OCI-LY7 (cell line): ENCODE measurements at regions not wholly inside any gene's neighbourhood (a gene's known extent, or its start where the extent isn't known, plus 50 kb on each side); places are given as distances from the start of the nearest gene placed in this dataset.

Experiments
- BruUV-seq: library from RNA; stranded (reverse); fragments of 400-500 nt; replicated peaks from 2 replicates; lab custom pipeline; 2021; lab: Mats Ljungman, UMichigan
- CTCF ChIA-PET: fragments of 300-600 bp; sonication (Branson Sonifier 250); formaldehyde crosslinking; loops from one replicate; lab custom pipeline; 2022; ENCODE audit warnings: antibody characterized with exemption; ENCODE audit not compliant: unreplicated experiment; lab: Charles Lee
- POLR2A ChIA-PET: fragments of 300-600 bp; sonication (Branson Sonifier 250); formaldehyde crosslinking; loops from one replicate; lab custom pipeline; 2022; ENCODE audit warnings: antibody characterized with exemption; lab: Charles Lee
- DNase-seq: peaks from one replicate; pipeline ENCODE4 v3.0.0-alpha.2; 2015; ENCODE audit warnings: low spot score
- H2AFZ ChIP-seq: fragments of 200-600 bp; sonication (generic), shearing (Covaris generic); 2 replicates; pipeline ENCODE4 v1.6.1; 2014; ENCODE audit warnings: mild to moderate bottlenecking, antibody characterized with exemption, low read length, moderate library complexity
- H3K27ac ChIP-seq: fragments of 200-600 bp; sonication (generic); 2 replicates; pipeline ENCODE4 v1.5.1; 2014; ENCODE audit warnings: mixed run types, low read depth, mild to moderate bottlenecking, moderate library complexity, low read length, inconsistent platforms; ENCODE audit not compliant: poor library complexity, severe bottlenecking
- H3K36me3 ChIP-seq: fragments of 200-600 bp; sonication (generic); 2 replicates; pipeline ENCODE4 v1.6.1; 2014; ENCODE audit warnings: mild to moderate bottlenecking, antibody characterized with exemption, low read length, moderate library complexity, mixed read lengths; ENCODE audit not compliant: insufficient read depth
- H3K4me1 ChIP-seq: fragments of 200-600 bp; sonication (generic); 2 replicates; pipeline ENCODE4 v1.5.1; 2014; ENCODE audit warnings: mild to moderate bottlenecking, low read length; ENCODE audit not compliant: insufficient read depth, poor library complexity, severe bottlenecking
- H3K4me2 ChIP-seq: fragments of 200-600 bp; sonication (generic); 2 replicates; pipeline ENCODE4 v1.6.1; 2014; ENCODE audit warnings: mild to moderate bottlenecking, low read length
- H3K4me3 ChIP-seq: fragments of 200-600 bp; sonication (generic); 2 replicates; pipeline ENCODE4 v1.5.1; 2014; ENCODE audit warnings: mild to moderate bottlenecking, low read depth, low read length; ENCODE audit not compliant: poor library complexity, severe bottlenecking
- H3K79me2 ChIP-seq: fragments of 200-600 bp; sonication (generic); 2 replicates; pipeline ENCODE4 v1.6.1; 2016; ENCODE audit warnings: low read depth, mild to moderate bottlenecking, low read length, moderate library complexity, mixed read lengths; ENCODE audit not compliant: insufficient read depth
- H3K9me2 ChIP-seq: fragments of 200-600 bp; sonication (generic); 2 replicates; pipeline ENCODE4 v1.6.1; 2016; ENCODE audit warnings: mild to moderate bottlenecking, low read length, mixed read lengths; ENCODE audit not compliant: insufficient read depth
- H3K9me3 ChIP-seq: fragments of 200-600 bp; sonication (generic); 2 replicates; pipeline ENCODE4 v1.6.1; 2014; ENCODE audit warnings: mild to moderate bottlenecking, mixed run types, low read length, mixed read lengths
- H4K20me1 ChIP-seq: fragments of 200-600 bp; sonication (generic); 2 replicates; pipeline ENCODE4 v1.6.1; 2014; ENCODE audit warnings: mild to moderate bottlenecking, antibody characterized with exemption, low read length, moderate library complexity, mixed read lengths; ENCODE audit not compliant: insufficient read depth
- CTCF ChIP-seq: fragments of 200-600 bp; sonication (generic); conservative IDR thresholded peaks from 2 replicates; pipeline ENCODE4 v1.5.1; 2014; ENCODE audit warnings: mild to moderate bottlenecking, antibody characterized with exemption, low read length, moderate library complexity, mixed read lengths
- EZH2phosphoT487 ChIP-seq: fragments of 200-600 bp; sonication (generic); IDR thresholded peaks from 2 replicates; pipeline ENCODE4 v1.6.1; 2018; ENCODE audit warnings: low read depth, borderline replicate concordance, mild to moderate bottlenecking, mixed run types, antibody characterized with exemption, low read length, moderate library complexity, mixed read lengths
- intact Hi-C: fragments of 100-400 bp; cut with micrococcal nuclease; formaldehyde crosslinking; loops from one replicate; pipeline ENCODE4 v1.10.0; 2022; ENCODE audit not compliant: unreplicated experiment

- intact Hi-C loops, result no loop called here
Measured at GRCh38 chr16:62445909-62446308, 409.7 kb upstream of the CDH8 start.

GRCh38 chr16:62424206-62424605 is 388.0 kb upstream of the CDH8 start:
- no peak overlapping the region for H2AFZ ChIP-seq
- POLR2A ChIA-PET, result no interaction called here
- no peak overlapping the region for H3K4me3 ChIP-seq
- H4K20me1 ChIP-seq, result no peaks in the 10 kb centered on the region
- TF ChIP-seq CTCF, result no peak
- TF ChIP-seq EZH2phosphoT487, result no peak
- no peak overlapping the region for H3K27ac ChIP-seq
- no peak for DNase-seq
- H3K4me1 ChIP-seq, result no peaks in the 10 kb centered on the region
- intact Hi-C loops, result no loop called here
- no peaks in the 10 kb centered on the region for H3K9me2 ChIP-seq
- BruUV-seq, result no TSS peak
- H3K36me3 ChIP-seq, result no peaks in the 10 kb centered on the region
- no peaks in the 10 kb centered on the region for H3K9me3 ChIP-seq
- no peaks in the 10 kb centered on the region for H3K79me2 ChIP-seq
- H3K4me2 ChIP-seq, result no peak overlapping the region
- CTCF ChIA-PET, result no interaction called here

More at GRCh38 chr16:62445909-62446308, 409.7 kb upstream of the CDH8 start:
- Histone ChIP-seq H3K79me2 (no peaks in the 10 kb centered on the region), H3K4me2 (no peak overlapping the region), H4K20me1 (no peaks in the 10 kb centered on the region), H3K9me3 (peaks cover 3% of the 10 kb centered on the region; the same call in 1 of the 2 replicates), H3K36me3 (no peaks in the 10 kb centered on the region), H3K9me2 (no peaks in the 10 kb centered on the region), H3K4me3 (no peak overlapping the region), H3K27ac (no peak overlapping the region), H3K4me1 (no peaks in the 10 kb centered on the region), H2AFZ (no peak overlapping the region)
- POLR2A ChIA-PET, result no interaction called here
- DNase-seq, result no peak
- CTCF ChIA-PET, result no interaction called here
- TF ChIP-seq CTCF, result no peak
- no peak for TF ChIP-seq EZH2phosphoT487
- no TSS peak for BruUV-seq

- H3K27ac ChIP-seq, result no peak overlapping the region
- TF ChIP-seq EZH2phosphoT487 (no peak), CTCF (no peak)
- no peak overlapping the region for H3K4me3 ChIP-seq
- H3K36me3 ChIP-seq, result no peaks in the 10 kb centered on the region
- H4K20me1 ChIP-seq, result no peaks in the 10 kb centered on the region
- intact Hi-C loops, result no loop called here
- no peaks in the 10 kb centered on the region for H3K79me2 ChIP-seq
- no peak for DNase-seq
- H3K9me2 ChIP-seq, result no peaks in the 10 kb centered on the region
- no peak overlapping the region for H3K4me2 ChIP-seq
- H2AFZ ChIP-seq, result no peak overlapping the region
- ChIA-PET CTCF (no interaction called here), POLR2A (interaction anchor here (0.6 kb wide), 2 partner anchors 13 to 388 kb away, joined by 3 to 4 read pairs; no protein-coding TSS in a partner anchor)
- BruUV-seq, result no TSS peak
- no peaks in the 10 kb centered on the region for H3K9me3 ChIP-seq
- H3K4me1 ChIP-seq, result no peaks in the 10 kb centered on the region
Measured at GRCh38 chr16:62408760-62409159, 372.5 kb upstream of the CDH8 start.
